ENCODE measurements at regions not wholly inside any gene's neighbourhood (a gene's known extent, or its start where the extent isn't known, plus 50 kb on each side); places are given as distances from the start of the nearest gene placed in this dataset.

DNA sequence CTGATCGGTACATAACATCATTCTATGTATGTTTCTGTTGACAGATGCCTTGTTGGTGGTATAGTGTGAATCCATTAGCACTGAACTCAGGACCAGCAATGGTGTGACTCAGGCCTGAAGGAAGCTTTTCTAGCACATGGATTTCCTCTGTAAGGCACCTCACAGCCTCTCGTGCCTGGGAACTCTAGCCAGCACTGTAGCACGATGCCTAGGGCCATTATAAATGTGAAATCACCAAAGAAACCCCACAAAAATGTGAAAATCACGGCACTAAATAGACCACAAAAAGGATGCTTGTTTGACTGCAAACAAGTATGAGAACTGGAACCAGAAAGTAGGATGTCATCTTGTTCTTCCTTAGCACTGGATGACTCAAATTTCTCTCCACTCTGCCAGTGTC, 63.7 kb upstream of the NKX2-2 start (continued):
- TF ChIP-seq GABPA (tag; conservative IDR thresholded peaks at IDR 0.05; ENCODE audit: low read depth) (no peak), TAF1 (IDR thresholded peaks at IDR 0.05; ENCODE audit: control insufficient read depth, extremely low read depth, insufficient read depth, low read length, severe bottlenecking) (no peak), ZSCAN29 (IDR thresholded peaks at IDR 0.05) (no peak), NR2F6 (CRISPR knock-in tag; IDR thresholded peaks at IDR 0.05) (no peak)
- TF ChIP-seq, protein P1, sequence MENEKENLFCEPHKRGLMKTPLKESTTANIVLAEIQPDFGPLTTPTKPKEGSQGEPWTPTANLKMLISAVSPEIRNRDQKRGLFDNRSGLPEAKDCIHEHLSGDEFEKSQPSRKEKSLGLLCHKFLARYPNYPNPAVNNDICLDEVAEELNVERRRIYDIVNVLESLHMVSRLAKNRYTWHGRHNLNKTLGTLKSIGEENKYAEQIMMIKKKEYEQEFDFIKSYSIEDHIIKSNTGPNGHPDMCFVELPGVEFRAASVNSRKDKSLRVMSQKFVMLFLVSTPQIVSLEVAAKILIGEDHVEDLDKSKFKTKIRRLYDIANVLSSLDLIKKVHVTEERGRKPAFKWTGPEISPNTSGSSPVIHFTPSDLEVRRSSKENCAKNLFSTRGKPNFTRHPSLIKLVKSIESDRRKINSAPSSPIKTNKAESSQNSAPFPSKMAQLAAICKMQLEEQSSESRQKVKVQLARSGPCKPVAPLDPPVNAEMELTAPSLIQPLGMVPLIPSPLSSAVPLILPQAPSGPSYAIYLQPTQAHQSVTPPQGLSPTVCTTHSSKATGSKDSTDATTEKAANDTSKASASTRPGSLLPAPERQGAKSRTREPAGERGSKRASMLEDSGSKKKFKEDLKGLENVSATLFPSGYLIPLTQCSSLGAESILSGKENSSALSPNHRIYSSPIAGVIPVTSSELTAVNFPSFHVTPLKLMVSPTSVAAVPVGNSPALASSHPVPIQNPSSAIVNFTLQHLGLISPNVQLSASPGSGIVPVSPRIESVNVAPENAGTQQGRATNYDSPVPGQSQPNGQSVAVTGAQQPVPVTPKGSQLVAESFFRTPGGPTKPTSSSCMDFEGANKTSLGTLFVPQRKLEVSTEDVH (IDR thresholded peaks at IDR 0.05; ENCODE audit: low read depth, partially characterized antibody), result no peak

DNA sequence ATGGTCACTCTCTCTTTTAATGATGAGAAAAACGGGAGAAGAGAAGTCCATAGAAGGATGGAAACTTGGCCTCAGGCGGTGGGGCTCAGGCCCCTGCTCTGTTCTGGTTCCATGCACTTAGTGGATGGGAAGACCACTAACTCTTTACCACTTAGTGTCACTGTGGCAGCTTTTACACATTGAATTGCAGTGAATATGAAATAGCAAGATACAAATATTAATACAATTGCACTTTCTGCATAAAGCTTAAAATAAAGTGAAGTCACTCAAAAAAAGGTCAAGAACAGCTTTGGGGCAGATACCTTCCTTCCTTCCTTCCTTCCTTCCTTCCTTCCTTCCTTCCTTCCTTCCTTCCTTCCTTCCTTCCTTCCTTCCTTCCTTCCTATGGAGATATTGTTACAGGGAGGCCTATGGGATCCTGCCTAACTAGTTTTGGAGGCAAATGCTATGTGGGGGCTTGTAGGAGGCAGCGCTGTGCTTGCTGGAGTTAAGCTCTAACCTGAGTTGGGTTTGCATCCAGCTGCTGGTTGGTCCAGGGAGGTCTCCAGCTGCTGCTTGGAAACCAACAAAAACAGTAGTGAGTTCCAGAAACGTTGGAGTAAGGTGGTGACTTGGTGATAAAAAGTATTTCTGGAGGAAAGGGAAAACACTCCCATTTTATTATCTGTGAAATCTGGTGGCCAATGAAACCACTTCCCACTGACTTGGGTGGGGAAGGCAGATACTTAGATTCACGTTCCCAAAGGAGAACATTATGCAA, 62.3 kb upstream of the NKX2-2 start:
- CTCF ChIA-PET (ENCODE audit: low intra/inter-chr PET ratio), result no interaction called here
- Histone ChIP-seq H3K36me3 (ENCODE audit: control insufficient read depth, insufficient read depth, low read length) (no peaks in the 10 kb centered on the region), H3K27me3 (ENCODE audit: control insufficient read depth in 2 of 2, insufficient read depth in 2 of 2, low read length in 2 of 2) (peaks cover 0 to 5% of the 10 kb centered on the region in 2 experiments; a peak in 1 of 5 replicates), H3K27ac (ENCODE audit: extremely low read depth, low read depth, low read length) (no peak overlapping the region), H3K9ac (ENCODE audit: insufficient read depth in 1 of 2, low read depth in 2 of 2, low read length in 2 of 2) (no peak overlapping the region), H3K9me1 (ENCODE audit: control insufficient read depth, insufficient read depth, low read length) (no peaks in the 10 kb centered on the region), H4K20me1 (replicated peaks; ENCODE audit: control insufficient read depth, insufficient read depth, low read length) (no peaks in the 10 kb centered on the region), H3K9me3 (replicated peaks; ENCODE audit: control insufficient read depth, insufficient read depth, low read depth, low read length) (no peaks in the 10 kb centered on the region), H3K4me2 (ENCODE audit: insufficient read depth, low read length) (no peak overlapping the region), H3K79me2 (ENCODE audit: control insufficient read depth, insufficient read depth, low read length) (no peaks in the 10 kb centered on the region), H3K4me1 (replicated peaks in 1 of 2; ENCODE audit: control insufficient read depth in 2 of 2, insufficient read depth in 2 of 2, low read length in 2 of 2) (no peaks in the 10 kb centered on the region; a peak in 1 of 5 replicates), H3K4me3 (no peak overlapping the region), H2AFZ (ENCODE audit: low read depth, low read length) (no peak overlapping the region)
- POLR2A ChIA-PET, result no interaction called here
- DNase-seq (ENCODE audit: extremely low read depth in 1 of 4, low spot score in 3 of 4) (no peak), FAIRE-seq (no peak), ATAC-seq (no peak)
- intact Hi-C loops (cut with micrococcal nuclease) (no loop called here), in situ Hi-C loops (cut with MboI) (no loop called here)
- no TSS peak for BruUV-seq (replicated peaks)
- 0% methylated on average over 5 of the region's 5 CpGs for WGBS (ENCODE audit: insufficient coverage, low coverage, missing lambda C conversion rate)
- no peak for TF ChIP-seq RHOXF2B (CRISPR knock-in tag; conservative IDR thresholded peaks at IDR 0.05)
- no peak for TF ChIP-seq SMAD2 (IDR thresholded peaks at IDR 0.05; ENCODE audit: low read depth, low read length)
- no peak for TF ChIP-seq RAD21 (CRISPR knock-in tag; conservative IDR thresholded peaks at IDR 0.05 in 1 of 2, IDR thresholded peaks at IDR 0.05 in 1 of 2)
- TF ChIP-seq ZNF143 (CRISPR knock-in tag; IDR thresholded peaks at IDR 0.05), result no peak
- TF ChIP-seq, protein P2, sequence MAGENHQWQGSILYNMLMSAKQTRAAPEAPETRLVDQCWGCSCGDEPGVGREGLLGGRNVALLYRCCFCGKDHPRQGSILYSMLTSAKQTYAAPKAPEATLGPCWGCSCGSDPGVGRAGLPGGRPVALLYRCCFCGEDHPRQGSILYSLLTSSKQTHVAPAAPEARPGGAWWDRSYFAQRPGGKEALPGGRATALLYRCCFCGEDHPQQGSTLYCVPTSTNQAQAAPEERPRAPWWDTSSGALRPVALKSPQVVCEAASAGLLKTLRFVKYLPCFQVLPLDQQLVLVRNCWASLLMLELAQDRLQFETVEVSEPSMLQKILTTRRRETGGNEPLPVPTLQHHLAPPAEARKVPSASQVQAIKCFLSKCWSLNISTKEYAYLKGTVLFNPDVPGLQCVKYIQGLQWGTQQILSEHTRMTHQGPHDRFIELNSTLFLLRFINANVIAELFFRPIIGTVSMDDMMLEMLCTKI (IDR thresholded peaks at IDR 0.05; ENCODE audit: partially characterized antibody), result no peak
- no peak for TF ChIP-seq DMBX1 (CRISPR knock-in tag; IDR thresholded peaks at IDR 0.05; ENCODE audit: borderline replicate concordance)
- TF ChIP-seq ESRRB (CRISPR knock-in tag; IDR thresholded peaks at IDR 0.05; ENCODE audit: borderline replicate concordance), result no peak
- no peak for TF ChIP-seq ILK (tag; IDR thresholded peaks at IDR 0.05; ENCODE audit: borderline replicate concordance, low read depth)
- TF ChIP-seq, protein P3, sequence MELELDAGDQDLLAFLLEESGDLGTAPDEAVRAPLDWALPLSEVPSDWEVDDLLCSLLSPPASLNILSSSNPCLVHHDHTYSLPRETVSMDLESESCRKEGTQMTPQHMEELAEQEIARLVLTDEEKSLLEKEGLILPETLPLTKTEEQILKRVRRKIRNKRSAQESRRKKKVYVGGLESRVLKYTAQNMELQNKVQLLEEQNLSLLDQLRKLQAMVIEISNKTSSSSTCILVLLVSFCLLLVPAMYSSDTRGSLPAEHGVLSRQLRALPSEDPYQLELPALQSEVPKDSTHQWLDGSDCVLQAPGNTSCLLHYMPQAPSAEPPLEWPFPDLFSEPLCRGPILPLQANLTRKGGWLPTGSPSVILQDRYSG (tag; conservative IDR thresholded peaks at IDR 0.05; ENCODE audit: low read depth), result no peak

Data from K562 (cell line).